ENCODE measurements at regions not wholly inside any gene's neighbourhood (a gene's known extent, or its start where the extent isn't known, plus 50 kb on each side); places are given as distances from the start of the nearest gene placed in this dataset.
"Not testable (repeated sequence)": the region's sequence is repeated elsewhere in the genome, so short reads cannot be mapped to it uniquely, and the experiment has no call there.

DNA sequence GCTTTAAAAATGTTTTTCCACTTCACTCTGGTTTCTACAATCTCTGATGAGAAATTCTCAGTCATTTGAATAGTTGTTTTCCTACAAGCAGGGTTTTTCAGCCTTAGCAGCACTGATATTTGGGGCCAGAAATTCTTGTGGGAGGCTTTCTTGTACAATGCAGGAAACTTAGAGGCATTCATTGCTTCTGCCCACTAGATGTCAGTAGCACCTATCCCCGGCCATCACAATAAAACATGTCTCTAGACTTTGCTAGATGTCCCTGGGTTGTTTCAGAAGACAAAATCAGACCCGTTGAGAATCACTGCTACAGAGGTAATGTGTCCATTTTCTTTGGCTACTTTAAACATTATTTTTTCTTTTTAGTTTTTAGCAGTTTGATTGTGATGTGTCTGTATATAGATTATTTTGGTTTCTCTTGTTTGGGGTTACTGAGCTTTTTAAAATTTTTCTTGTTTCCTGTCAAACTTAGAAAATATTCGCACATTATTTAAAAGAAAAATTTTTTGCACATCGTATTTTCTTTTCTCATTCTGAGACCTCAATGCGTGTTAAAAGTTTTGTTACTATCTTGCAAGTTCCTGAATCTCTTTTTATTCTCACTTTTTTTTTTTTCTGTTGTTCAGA is 60.8 kb upstream of the CCDC179 start:
- peak; percentile 25 for DNase-seq (ENCODE audit: low read depth)

DNA sequence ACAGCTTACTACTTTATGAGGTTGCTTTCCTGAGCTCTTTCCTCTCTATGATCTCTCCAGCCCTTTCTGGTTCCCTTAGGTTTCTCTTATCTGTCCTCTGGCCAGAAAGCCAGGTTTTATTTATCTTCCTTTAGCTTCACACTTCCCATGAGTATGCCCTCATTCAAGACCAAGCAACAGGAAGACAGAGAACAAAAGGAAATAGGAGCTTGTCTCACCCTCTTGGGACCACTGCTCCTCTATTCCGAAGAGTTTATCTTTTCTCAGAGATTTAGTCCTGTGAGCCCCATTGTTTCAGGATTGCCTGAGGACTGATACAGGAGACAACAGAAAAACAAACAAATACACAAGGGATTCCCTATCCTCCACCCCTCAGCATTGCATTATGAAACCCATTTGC is 62.4 kb upstream of the CCDC179 start:
- no peak for DNase-seq (ENCODE audit: low read depth)

DNA sequence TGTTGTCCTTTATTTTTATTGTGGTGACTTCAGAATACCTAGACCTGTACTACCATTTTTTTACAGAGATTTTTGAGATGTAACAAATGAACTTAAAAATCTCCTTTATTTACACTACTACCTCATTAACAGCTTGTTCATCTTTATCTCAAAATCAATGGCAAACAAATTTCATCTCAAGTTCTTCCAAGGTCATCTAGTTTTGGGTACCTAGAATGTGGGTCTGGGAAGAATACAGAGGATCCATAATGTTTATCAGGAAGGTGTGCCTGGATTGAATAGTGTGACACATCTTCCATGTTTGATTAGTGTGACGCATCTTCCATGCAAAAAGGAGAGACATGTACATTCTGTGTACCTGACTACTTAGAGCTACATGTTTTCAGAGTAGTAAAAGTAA is 63.3 kb upstream of the CCDC179 start:
- DNase-seq (ENCODE audit: low read depth), result no peak

DNA sequence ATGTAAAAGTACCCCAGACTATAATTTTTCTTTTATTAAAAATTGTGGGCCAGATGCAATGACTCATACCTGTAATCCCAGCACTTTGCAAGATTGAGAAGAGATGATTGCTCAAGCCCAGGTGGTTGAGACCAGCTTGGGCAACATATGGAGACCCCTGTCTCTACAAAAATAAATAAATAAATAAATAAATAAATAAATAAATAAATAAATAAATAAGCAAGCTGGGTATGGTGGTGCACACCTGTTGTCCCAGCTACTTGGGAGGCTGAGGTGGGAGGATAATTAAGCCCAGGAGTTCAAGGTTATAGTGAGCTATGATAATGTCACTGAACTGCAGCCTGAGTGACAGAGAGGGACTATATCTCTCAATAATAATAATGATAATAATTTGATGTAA is 66.1 kb upstream of the CCDC179 start:
- no peak for DNase-seq (ENCODE audit: low read depth)

DNA sequence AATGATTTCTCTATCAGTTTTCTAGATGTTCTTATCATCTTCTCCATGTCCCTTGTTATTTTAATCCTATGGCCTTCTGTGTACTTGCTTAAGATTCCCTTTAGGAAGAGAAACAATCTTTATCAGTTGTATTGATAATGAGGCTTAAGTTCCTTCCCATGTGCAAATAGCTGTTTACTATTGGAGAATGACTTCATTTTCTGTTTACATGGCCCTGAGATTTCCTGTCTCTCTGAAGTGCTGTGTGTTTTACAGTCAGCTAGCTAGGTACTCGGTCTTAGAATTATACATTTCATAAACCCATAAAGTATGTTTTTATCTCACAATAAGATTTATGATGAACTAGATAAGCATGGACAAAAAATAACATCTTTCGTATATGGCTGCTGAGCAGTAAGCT is 67.5 kb upstream of the CCDC179 start:
- no peak for DNase-seq (ENCODE audit: low read depth)

DNA sequence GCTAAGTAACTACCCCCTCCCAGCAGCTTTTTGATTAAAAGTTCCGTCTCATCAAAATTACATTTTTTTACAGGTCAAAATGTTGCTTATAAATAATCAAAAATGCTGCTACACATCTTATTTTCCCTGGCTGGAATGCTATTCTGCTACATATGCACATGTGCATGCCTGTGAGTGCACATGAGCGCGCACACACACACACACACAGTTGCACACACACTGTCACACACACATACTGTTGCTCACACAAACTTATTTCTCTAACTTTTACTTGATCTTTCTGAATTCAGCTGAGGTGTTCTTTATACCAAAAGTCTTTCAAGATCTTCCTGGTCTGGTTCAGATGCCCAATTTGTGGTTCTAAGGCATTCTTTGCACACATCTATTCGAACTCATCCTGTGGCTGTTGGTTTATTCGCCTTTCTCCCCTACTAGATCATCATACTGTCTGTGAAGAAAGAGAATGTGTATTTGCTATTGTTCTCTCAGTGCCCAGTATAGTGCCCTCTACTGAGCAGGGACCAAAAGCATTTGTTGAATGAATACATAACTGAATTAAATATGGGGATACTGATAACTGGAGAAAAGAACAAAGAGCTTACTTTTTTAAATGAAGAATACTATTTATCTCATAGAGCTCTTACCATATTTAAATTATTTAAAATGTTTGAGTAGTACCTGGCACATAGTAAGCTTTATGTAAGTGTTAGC is 68.1 kb upstream of the CCDC179 start:
- DNase-seq (ENCODE audit: low read depth), result no peak

DNA sequence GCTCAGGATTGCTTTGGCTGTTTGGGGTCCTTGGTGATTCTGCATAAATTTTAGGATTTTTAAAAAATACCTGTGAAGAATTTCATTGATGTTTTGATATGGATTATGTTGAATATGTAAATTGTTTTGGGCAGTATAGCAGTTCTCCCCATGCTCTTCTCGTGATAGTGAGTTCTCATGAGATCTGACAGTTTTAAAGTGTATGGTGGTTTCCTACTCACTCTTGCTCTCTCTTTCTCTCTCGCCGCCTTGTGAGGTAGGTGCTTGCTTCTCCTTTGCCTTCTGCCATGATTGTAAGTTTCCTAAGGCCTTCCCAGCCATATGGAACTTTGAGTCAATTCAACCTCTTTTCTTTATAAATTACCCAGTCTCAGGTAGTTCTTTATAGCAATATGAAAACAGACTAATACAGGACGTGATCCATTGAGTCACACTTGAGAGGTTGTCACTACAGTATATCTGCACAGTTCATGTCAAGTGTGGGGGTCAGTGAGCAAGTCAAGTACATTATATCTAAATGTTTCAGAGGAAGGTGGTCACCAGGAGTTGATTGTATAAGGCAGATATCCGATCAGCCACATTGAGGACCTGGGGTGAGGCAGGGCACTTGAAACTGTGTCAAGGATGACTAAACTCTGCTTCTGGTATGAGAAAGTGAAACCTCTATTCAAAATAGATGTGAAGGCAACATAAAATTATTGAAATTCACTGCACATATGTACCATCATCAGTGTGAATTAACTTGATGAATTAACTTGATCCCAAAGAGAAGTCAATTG is 70.7 kb upstream of the CCDC179 start:
- no peak for DNase-seq (ENCODE audit: low read depth)

DNA sequence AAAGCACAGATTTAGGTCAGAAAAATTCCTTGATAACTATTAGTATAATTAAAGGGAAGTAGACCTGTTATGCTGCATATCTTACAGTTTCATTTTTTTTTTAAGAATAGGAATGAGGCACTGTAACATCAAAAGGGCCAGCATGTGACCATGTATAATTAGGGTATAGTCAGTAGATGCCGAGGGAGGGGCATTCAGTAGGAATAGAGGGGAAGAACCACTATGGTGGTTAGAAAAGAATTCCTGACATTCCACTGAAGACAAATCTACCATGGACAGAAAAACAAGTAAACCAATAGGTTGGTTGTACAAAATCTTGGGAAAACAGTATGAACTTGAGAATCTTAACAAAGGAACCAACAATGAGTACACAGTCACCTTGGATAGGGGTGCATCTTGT is 78.4 kb upstream of the CCDC179 start:
- DNase-seq (ENCODE audit: low read depth), result no peak

DNA sequence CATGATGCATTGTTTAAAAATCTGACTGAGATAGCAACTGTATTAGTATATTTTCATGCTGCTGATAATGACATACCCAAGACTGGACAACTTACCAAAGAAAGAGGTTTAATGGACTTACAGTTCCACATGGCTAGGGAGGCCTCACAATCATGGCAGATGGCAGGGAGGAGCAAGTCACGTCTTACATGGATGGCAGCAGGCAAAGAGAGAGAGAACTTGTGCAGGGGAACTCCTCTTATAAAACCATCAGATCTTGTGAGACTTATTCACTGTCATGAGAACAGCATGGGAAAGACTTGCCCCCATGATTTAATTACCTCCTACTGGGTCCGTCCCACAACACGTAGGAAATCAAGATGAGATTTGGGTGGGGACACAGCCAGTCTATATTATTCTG is 81.3 kb upstream of the CCDC179 start:
- not testable (repeated sequence) for DNase-seq (ENCODE audit: low read depth)

DNA sequence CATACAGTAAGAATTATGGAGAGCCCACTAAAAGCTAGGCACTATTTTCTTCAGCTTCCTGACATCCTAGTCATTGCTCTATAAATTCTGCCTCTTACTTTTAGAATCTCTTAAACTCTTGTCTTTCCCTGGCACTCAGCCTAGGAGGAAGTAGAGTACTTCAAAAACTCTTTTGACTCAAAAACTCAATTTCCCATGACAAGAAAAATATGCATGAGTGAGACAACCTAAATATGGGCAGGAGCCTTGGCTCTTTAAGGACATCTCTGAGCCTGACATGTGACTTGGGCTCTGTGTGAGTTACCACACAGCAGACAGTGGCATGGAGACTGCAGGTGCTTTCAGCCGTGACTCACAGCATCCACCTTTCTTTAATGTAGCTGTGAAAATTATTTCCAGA is 97.5 kb upstream of the CCDC179 start:
- no peak for DNase-seq (ENCODE audit: low read depth)

DNA sequence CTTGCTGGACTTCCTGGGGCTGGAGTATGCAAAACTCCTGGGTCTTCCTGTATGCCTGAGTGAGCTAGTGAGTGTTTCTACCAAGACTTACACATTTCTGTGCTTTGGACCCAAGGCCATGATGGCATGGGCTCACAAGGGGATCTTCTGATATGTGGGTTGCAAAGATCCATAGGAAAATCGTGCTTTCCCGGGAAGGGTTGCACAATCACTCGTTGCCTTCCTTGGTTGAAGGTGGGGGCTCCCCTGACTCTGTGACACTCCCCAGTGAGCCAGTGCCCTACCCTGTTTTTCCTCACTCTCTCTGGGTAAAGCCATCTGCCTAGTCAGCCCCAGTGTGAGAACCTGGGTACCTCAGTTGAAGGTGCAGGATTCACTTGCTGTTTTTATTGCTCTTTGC is 114.0 kb upstream of the CCDC179 start:
- no peak for DNase-seq (ENCODE audit: low read depth)

DNA sequence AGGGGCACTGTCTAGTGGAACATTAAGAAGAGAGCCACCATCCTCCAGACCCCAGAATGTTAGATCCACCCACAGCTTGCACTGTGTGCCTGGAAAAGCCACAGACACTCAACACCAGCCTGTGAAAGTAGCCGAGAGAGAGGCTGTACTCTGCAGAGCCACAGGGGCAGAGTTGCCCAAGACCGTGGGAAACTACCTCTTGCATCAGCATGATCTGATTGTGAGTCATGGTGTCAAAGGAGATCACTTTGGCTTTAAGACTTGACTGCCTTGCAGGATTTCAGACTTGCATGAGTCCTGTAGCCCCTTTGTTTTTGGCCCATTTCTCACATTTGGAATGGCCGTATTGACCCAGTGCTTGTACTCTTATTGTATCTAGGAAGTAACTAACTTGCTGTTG is 115.9 kb upstream of the CCDC179 start:
- peak; percentile 26 for DNase-seq (ENCODE audit: low read depth)

DNA sequence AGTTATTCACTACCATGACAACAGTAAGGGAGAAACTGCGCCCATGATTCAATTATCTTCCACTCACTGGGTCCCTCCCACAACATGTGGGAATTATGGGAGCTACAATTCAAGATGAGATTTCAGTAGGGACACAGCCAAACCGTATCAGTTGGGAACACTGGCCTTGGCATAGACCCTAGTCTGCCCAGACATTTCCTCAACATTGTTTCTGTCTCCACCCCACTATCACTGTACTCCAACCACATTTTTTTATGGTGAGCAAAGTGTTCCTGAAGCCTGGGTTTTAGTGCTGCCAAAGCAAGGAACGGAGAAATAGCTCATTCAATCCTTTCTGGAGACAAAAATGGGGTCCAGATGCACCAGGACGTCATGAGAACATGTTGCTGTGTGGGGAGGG is 122.6 kb upstream of the CCDC179 start:
- DNase-seq (ENCODE audit: low read depth), result no peak

DNA sequence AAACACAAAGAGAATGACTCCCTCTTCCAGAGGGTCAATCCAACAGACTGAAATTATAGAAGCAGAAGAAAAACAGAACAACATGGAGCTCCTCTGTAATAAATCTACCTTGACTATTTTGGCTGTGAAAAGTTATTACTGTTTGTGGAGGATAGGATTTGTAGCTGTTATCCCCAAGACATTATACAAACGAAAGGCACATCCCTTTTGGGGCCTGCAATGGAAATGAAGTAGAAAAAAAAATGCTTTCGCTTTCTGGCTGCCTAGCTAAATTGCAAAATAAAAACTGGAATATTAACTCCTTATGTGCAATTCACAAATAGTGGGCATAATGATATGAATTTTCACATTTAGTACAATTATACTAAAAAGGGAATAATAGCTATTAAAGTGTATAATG is 123.8 kb upstream of the CCDC179 start:
- no peak for DNase-seq (ENCODE audit: low read depth)

DNA sequence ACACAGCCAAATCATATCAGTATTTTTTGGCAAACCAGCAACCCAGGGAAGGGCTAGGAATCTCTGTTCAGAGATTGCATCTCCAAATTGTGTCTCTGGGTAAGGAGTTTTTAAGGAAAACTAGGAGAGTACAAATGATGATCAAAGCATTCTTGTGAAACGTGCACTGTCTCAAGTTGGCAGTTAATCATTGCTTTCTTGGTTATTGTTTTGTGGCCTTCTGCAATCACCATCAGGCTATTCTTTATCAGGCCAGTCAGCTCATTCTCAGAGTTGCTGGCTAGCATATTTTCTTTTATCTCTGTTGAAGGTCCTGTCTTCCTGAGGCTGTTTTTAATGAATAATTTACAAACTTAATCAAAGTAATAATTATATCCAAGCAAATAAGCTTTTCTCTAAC is 129.1 kb upstream of the CCDC179 start:
- DNase-seq (ENCODE audit: low read depth), result no peak

DNA sequence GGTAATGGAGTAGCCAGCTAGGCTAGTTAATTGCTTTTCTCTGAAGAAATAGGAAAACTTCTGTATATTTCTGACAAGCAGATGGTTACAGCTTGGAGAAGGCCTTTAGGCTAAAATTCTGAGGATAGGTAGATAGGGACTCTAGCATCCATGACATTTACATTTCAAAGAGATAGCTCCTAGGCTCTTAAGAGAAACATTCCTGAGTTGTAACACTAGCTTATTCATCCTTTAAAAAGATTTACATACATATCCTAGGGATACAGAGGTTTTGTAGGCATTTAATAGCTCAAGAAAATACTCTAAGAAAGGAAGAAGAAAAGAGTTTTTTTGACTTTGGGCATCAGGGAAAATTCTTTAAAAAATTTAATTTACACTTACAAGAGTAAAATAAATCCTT is 130.9 kb upstream of the CCDC179 start:
- DNase-seq (ENCODE audit: low read depth), result no peak

DNA sequence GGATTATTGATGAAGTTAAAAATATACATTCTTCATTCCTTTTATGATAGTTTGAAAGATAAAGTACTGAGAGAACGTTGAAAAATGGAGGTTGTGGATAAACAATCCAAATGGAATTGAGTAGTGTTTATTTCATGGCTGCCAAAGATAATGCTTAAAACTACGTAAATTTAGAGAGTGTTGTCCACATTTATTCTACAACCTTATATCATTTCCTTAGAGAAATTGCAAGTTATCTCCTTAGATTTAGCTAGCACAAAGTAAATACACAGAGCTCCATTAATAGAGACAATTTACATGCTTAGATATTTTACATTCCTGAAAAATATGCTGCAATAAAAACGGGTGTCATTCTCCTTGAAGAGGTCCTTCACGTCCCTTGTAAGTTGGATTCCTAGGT is 146.5 kb upstream of the CCDC179 start:
- no peak for DNase-seq (ENCODE audit: low read depth)

DNA sequence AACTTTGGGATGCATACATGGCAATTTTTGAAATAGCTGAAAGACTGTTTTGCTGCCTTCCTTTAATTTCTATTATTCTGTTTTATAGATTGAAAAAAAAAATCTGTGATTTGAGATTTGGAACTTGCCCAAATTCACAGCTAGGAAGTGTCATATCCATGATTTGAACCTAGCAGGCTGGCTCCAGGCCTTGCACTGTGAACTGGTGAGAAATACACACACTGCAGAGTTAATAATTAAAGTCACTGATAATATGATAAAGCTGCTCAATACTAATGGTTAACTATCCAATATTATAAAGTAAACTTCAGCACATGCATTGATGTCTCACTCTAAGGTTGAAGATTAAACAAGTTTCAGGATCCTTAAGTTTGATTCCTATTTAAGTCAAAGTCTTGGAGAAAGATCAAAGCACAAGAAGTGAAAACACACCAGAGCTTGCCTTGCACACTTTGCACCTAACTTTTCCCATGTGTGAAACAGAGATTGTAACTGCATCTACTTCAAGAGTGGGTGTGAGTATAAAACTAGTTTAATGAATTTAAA is 150.6 kb upstream of the CCDC179 start:
- no peak for DNase-seq (ENCODE audit: low read depth)

DNA sequence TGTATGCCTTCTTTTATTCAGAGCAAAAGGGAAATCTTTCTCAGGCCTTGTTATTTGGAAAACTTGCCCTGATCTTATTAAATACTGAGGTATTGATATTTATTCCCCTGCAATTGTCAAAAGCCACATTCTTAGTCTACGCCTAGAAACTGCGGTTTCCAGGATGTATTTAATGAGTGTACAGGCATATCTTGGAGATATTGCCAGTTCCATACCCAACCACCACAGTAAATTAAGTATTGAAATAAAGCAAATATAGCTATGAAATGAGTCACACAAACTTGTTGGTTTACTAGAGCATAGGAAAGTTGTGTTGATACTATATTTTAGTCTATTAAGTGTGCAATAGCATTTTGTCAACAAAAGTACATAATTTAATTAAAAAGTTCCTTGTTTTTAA is 152.7 kb upstream of the CCDC179 start:
- DNase-seq (ENCODE audit: low read depth), result no peak

DNA sequence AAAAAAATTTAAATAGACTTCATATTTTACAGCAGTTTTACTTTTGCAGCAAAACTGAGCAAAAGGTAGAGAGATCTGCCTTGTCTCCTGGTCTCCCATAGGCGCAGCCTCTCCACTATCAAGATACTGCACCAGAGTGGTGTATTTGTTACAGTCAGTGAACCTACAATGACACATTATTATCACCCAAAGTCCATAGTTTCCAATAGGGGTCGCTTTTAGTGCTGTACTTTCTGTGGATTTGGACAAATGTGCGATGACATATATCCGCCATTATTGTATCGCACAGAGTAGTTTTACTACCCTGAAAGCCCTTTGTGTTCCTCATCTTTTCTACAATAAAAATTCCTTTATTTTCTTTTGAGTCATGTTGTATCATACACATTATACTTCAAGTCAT is 153.2 kb upstream of the CCDC179 start:
- no peak for DNase-seq (ENCODE audit: low read depth)

DNA sequence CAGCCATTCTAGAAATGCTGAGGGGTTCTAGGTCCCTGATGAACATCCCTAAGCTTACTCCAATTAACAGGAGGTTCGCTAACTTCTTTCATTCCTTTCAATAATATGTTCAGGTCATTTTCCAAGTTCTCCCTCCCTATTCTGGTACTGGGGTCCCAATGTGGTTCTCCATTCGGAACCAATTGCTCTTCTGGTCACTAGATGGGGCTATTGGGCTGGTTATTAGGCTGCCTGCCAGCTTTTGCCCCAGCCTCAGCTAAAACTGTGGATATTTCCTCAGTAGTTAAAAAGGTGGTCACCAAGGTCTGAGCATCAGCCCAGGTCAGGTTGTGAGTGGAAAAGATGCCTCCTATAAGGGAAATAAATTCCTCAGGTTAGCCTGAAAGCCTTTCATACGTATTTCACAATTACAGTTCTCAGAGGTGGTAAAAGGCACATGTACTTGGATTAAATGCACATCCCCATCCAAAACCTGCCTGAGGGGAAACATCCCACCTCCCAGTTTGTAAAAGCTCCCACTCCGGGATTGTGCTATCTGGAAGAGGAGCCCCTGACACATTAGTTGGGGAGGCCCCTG is 161.1 kb upstream of the CCDC179 start:
- DNase-seq (ENCODE audit: low read depth), result peak; percentile 1

DNA sequence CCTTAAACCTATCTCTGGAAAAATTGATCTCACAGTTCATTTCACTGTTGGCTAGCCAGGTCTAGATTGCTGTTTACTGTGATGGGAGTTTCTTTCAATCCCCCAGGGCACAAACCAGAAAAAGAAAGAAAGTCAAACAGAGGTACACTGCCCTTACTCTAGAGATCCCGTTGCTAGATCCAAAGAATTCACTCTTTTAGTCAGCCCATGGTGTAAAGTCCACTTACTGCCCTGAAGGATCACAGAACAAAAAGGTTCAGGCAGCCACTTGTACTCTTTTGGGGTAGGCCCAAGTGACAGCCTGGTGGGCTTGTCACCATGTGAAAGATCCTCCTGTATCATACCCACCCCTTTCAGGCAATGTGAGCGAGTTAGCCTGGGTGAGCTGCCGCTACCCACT is 162.6 kb upstream of the CCDC179 start:
- DNase-seq (ENCODE audit: low read depth), result no peak

DNA sequence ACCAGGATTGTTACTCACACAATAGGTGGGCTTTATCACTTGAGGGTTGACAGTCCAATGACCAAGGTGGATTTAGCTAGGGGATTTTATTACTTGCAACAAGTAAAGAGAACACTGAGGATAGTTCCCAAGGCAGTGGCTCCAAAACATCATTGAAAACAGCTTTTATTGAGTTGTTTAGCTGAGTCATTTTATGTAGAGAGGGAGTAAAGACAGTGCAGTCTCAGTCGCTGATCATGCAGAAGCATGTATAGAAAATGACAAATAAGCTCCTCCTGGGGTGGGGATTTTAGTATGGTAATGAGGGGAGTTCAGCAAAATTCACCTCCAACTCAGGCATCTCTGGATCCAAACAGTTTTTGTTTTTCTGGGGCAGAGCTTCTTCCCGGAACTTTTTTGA is 163.0 kb upstream of the CCDC179 start:
- no peak for DNase-seq (ENCODE audit: low read depth)
